Cardiac muscle cell (in vitro differentiated cells and primary cell): ENCODE measurements at regions not wholly inside any gene's neighbourhood (a gene's known extent, or its start where the extent isn't known, plus 50 kb on each side); places are given as distances from the start of the nearest gene placed in this dataset.

Experiments
- DNase-seq, 2 donors: peaks; one replicate each; pipeline versions ENCODE4 v3.0.0 to v3.0.0-alpha.2; 2010 to 2017; ENCODE audit warnings: low read depth in 1 of 2, low spot score in 1 of 2
- H3K27ac ChIP-seq: fragments of 200-600 bp; sonication (generic); 2 replicates; pipeline ENCODE4 v1.5.1; 2016
- H3K27me3 ChIP-seq: fragments of 200-600 bp; sonication (generic); 2 replicates; pipeline ENCODE4 v1.6.0; 2016; ENCODE audit warnings: control low read depth
- H3K36me3 ChIP-seq: fragments of 200-600 bp; sonication (generic); 2 replicates; pipeline ENCODE4 v1.5.1; 2016; ENCODE audit warnings: control low read depth
- H3K4me1 ChIP-seq: fragments of 200-600 bp; sonication (generic); 2 replicates; pipeline ENCODE4 v1.8.1; 2017; ENCODE audit warnings: low read depth, mild to moderate bottlenecking, mixed run types
- H3K4me3 ChIP-seq: fragments of 200-600 bp; sonication (generic); 2 replicates; pipeline ENCODE4 v1.5.1; 2016; ENCODE audit warnings: mild to moderate bottlenecking
- H3K9me3 ChIP-seq: fragments of 200-600 bp; sonication (generic); 2 replicates; pipeline ENCODE4 v1.5.1; 2017; ENCODE audit warnings: low read depth, mild to moderate bottlenecking, control low read depth
- TF ChIP-seq, protein P1 (sequence below): IDR thresholded peaks from 2 replicates; pipeline ENCODE4 v1.5.1; 2012; ENCODE audit warnings: low read depth, mild to moderate bottlenecking, low read length

DNA sequence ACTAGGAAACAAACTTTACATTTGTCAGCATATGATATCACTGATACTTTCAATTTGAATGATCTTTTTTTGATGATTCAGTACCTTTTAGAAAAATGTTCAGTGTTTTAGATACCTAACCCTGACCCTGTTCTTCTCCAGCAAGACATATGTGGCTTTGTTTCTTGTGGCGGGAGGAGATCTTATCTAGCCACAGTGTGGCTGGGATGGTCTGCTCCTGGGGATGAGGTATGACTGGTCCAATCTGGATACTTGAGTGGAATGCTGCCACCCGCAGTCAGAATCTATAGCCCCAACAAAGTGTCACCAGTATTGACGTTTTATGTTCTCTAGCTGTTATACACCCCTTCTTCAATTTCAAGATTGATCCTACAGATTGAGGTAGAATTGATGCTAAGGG is 439.0 kb upstream of the GOLIM4 start:
- H3K36me3 ChIP-seq = no peaks in the 10 kb centered on the region
- no peak overlapping the region for H3K27ac ChIP-seq
- TF ChIP-seq, protein P1, sequence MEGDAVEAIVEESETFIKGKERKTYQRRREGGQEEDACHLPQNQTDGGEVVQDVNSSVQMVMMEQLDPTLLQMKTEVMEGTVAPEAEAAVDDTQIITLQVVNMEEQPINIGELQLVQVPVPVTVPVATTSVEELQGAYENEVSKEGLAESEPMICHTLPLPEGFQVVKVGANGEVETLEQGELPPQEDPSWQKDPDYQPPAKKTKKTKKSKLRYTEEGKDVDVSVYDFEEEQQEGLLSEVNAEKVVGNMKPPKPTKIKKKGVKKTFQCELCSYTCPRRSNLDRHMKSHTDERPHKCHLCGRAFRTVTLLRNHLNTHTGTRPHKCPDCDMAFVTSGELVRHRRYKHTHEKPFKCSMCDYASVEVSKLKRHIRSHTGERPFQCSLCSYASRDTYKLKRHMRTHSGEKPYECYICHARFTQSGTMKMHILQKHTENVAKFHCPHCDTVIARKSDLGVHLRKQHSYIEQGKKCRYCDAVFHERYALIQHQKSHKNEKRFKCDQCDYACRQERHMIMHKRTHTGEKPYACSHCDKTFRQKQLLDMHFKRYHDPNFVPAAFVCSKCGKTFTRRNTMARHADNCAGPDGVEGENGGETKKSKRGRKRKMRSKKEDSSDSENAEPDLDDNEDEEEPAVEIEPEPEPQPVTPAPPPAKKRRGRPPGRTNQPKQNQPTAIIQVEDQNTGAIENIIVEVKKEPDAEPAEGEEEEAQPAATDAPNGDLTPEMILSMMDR = no peak
- H3K9me3 ChIP-seq = no peaks in the 10 kb centered on the region
- H3K4me1 ChIP-seq = peaks cover 13% of the 10 kb centered on the region
- DNase-seq = no peak
- H3K4me3 ChIP-seq = no peak overlapping the region
- no peaks in the 10 kb centered on the region for H3K27me3 ChIP-seq

DNA sequence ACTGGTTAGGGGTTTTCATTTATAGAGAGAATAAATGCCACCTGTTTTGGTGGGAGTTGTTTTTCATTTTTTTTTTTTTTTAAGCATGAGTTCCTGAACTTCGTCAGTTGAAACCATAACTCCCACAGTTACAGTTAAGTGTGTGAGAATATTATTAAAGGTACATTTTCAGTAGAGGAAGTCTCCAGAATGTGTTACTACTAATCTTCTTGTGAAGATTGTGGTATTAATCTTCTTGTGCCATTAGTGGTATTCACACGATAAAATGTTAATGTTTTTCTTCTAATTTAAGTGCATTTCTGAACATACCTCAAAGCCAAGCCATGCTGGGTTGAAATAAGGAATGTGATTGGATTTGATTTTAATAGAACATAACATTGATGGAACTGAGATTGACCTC is 437.9 kb upstream of the GOLIM4 start:
- H3K4me3 ChIP-seq = no peak overlapping the region
- H3K36me3 ChIP-seq = peaks cover 1% of the 10 kb centered on the region
- H3K9me3 ChIP-seq = no peaks in the 10 kb centered on the region
- DNase-seq = no peak
- peaks cover 13% of the 10 kb centered on the region for H3K4me1 ChIP-seq
- no peak overlapping the region for H3K27ac ChIP-seq
- TF ChIP-seq, protein P1 = no peak
- no peaks in the 10 kb centered on the region for H3K27me3 ChIP-seq

DNA sequence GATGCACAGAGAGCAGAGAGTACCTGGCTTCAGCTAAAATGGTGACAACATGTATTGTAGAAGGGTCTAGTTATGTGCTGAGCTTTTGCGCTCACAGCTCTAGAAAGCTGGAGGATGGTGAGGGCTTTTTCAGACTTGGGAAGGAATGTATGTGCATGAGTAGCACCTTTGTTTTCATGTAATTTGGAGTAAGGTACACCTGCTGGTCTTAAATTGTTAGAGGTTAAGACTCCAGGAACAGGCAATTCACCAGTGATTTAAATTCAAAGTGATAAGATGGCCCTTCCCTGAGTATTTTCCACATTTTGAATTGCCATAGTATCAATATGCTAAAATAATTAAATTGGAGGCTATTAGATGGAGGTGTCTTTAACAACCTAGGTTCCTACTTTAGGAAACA is 436.4 kb upstream of the GOLIM4 start:
- no peak overlapping the region for H3K4me3 ChIP-seq
- H3K36me3 ChIP-seq = peaks cover 3% of the 10 kb centered on the region
- H3K27ac ChIP-seq = no peak overlapping the region
- DNase-seq = no peak
- no peaks in the 10 kb centered on the region for H3K27me3 ChIP-seq
- peaks cover 13% of the 10 kb centered on the region for H3K4me1 ChIP-seq
- no peaks in the 10 kb centered on the region for H3K9me3 ChIP-seq
- TF ChIP-seq, protein P1 = no peak

DNA sequence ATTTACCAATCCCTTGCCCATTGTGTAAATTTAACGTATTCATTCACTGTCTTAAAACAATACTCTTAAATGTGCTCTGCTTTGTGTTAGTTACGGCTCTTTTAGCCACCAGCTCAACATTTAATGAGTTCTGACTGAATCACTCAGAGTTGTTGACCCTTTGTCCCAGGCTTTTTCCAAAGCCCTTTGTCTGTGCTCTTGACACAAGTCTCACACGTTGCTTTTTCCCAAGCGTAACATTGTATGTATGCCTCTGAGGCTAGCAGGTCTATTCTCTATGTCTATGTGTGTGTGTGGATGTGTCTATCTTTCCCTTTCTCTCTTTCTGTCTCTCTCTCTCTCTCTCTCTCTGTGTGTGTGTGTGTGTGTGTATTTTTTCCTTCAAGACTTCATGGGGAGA is 435.4 kb upstream of the GOLIM4 start:
- no peaks in the 10 kb centered on the region for H3K27me3 ChIP-seq
- DNase-seq = peak in 1 of 2 donors; percentile 75
- H3K36me3 ChIP-seq = peaks cover 3% of the 10 kb centered on the region
- H3K27ac ChIP-seq = peak overlapping the region; percentile 64
- TF ChIP-seq, protein P1 = no peak
- H3K4me3 ChIP-seq = no peak overlapping the region
- no peaks in the 10 kb centered on the region for H3K9me3 ChIP-seq
- H3K4me1 ChIP-seq = peaks cover 13% of the 10 kb centered on the region

DNA sequence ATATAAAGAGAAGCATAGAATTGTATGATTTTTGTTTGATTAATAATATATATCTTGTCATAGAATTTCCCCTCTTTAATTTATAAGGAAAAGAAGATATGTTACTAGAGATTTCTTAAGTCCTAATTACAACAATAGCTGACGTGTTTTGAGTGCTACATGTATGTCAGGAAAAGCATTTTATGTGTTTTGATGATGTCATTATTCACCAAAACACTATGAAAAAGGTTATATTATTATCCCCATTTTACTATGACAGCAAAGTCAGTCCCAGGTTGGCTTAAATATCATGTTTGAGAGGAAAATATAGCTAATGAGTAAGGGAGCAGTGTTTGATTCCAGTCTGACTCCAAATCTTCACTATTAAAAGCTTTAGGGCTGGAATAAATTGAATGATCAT is 428.4 kb upstream of the GOLIM4 start:
- Histone ChIP-seq H3K36me3 (peaks cover 3% of the 10 kb centered on the region), H3K27ac (no peak overlapping the region), H3K4me3 (no peak overlapping the region), H3K9me3 (no peaks in the 10 kb centered on the region), H3K27me3 (no peaks in the 10 kb centered on the region), H3K4me1 (peaks cover 7% of the 10 kb centered on the region)
- TF ChIP-seq, protein P1 = no peak
- no peak for DNase-seq
